ENCODE measurements at regions not wholly inside any gene's neighbourhood (a gene's known extent, or its start where the extent isn't known, plus 50 kb on each side); places are given as distances from the start of the nearest gene placed in this dataset.

GRCh38 chr4:158341896-158342295 lies 131.6 kb downstream of the TMEM144 start:
- Mint-ChIP-seq H3K27ac (ENCODE audit: unreplicated experiment) (no peak overlapping the region), H3K4me3 (ENCODE audit: unreplicated experiment) (no peak overlapping the region), H3K4me1 (ENCODE audit: low read depth, unreplicated experiment) (no peaks in the 10 kb centered on the region), H3K27me3 (ENCODE audit: low read depth, unreplicated experiment) (no peaks in the 10 kb centered on the region), H3K9me3 (ENCODE audit: unreplicated experiment) (no peaks in the 10 kb centered on the region), H3K36me3 (ENCODE audit: low read depth, unreplicated experiment) (no peaks in the 10 kb centered on the region)
- FAIRE-seq = no peak
- no peak overlapping the region for H3K4me2 ChIP-seq (ENCODE audit: low read length)
- no peaks in the 10 kb centered on the region for H3K79me2 ChIP-seq (ENCODE audit: insufficient read depth, low read length)
- no peaks in the 10 kb centered on the region for H3K36me3 ChIP-seq (ENCODE audit: insufficient read depth, low read length)
- no peaks in the 10 kb centered on the region for H3K9me3 ChIP-seq (ENCODE audit: insufficient read depth, low read depth, low read length)
- H3K4me3 ChIP-seq (ENCODE audit: insufficient read depth, low read depth, low read length) = no peak overlapping the region
- H3K9ac ChIP-seq (ENCODE audit: low read length) = no peak overlapping the region
- TF ChIP-seq, protein P1, sequence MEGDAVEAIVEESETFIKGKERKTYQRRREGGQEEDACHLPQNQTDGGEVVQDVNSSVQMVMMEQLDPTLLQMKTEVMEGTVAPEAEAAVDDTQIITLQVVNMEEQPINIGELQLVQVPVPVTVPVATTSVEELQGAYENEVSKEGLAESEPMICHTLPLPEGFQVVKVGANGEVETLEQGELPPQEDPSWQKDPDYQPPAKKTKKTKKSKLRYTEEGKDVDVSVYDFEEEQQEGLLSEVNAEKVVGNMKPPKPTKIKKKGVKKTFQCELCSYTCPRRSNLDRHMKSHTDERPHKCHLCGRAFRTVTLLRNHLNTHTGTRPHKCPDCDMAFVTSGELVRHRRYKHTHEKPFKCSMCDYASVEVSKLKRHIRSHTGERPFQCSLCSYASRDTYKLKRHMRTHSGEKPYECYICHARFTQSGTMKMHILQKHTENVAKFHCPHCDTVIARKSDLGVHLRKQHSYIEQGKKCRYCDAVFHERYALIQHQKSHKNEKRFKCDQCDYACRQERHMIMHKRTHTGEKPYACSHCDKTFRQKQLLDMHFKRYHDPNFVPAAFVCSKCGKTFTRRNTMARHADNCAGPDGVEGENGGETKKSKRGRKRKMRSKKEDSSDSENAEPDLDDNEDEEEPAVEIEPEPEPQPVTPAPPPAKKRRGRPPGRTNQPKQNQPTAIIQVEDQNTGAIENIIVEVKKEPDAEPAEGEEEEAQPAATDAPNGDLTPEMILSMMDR (IDR thresholded peaks at IDR 0.05; ENCODE audit: insufficient read depth, low read depth, low read length) = no peak
- TF ChIP-seq EZH2 (IDR thresholded peaks at IDR 0.05; ENCODE audit: insufficient read depth, low read length) = no peak
- no peak overlapping the region for H2AFZ ChIP-seq (ENCODE audit: low read depth, low read length)
- H4K20me1 ChIP-seq (ENCODE audit: insufficient read depth, low read length) = no peaks in the 10 kb centered on the region
- no peak for DNase-seq (ENCODE audit: low read depth)
- no peaks in the 10 kb centered on the region for H3K27me3 ChIP-seq (ENCODE audit: insufficient read depth, low read length)
- no peak overlapping the region for H3K27ac ChIP-seq (ENCODE audit: low read depth, low read length)
- no peaks in the 10 kb centered on the region for H3K4me1 ChIP-seq (ENCODE audit: insufficient read depth, low read length)

DNA sequence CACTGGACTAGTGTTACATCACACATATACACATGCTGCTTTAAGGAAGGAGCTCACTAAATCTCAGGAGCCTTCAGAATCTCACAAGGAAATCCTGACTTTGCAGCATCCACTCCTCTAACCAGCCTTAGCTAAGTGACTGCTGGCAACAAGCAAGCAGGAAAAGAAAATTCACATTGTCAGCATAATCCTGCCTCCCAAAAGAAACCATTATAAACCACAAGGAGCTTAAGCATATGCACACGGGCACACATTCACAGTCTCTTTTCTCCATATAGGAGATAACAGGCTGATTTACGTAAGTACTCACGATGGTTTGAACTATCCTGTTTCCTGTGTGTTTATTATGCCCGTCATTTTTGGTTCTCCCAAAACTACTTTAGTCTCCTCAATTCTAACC lies 136.3 kb downstream of the TMEM144 start:
- DNase-seq (ENCODE audit: low read depth) = no peak
- no peak overlapping the region for H3K9ac ChIP-seq (ENCODE audit: low read length)
- no peak overlapping the region for H3K4me3 ChIP-seq (ENCODE audit: insufficient read depth, low read depth, low read length)
- peaks cover 2% of the 10 kb centered on the region for H3K9me3 ChIP-seq (ENCODE audit: insufficient read depth, low read depth, low read length)
- Mint-ChIP-seq H3K4me3 (ENCODE audit: unreplicated experiment) (no peak overlapping the region), H3K27me3 (ENCODE audit: low read depth, unreplicated experiment) (no peaks in the 10 kb centered on the region), H3K9me3 (ENCODE audit: unreplicated experiment) (no peaks in the 10 kb centered on the region), H3K27ac (ENCODE audit: unreplicated experiment) (no peak overlapping the region), H3K36me3 (ENCODE audit: low read depth, unreplicated experiment) (no peaks in the 10 kb centered on the region), H3K4me1 (ENCODE audit: low read depth, unreplicated experiment) (no peaks in the 10 kb centered on the region)
- FAIRE-seq = no peak
- H2AFZ ChIP-seq (ENCODE audit: low read depth, low read length) = no peak overlapping the region
- H3K4me2 ChIP-seq (ENCODE audit: low read length) = no peak overlapping the region
- no peak for TF ChIP-seq EZH2 (IDR thresholded peaks at IDR 0.05; ENCODE audit: insufficient read depth, low read length)
- TF ChIP-seq, protein P1 (IDR thresholded peaks at IDR 0.05; ENCODE audit: insufficient read depth, low read depth, low read length) = no peak
- no peaks in the 10 kb centered on the region for H4K20me1 ChIP-seq (ENCODE audit: insufficient read depth, low read length)
- H3K79me2 ChIP-seq (ENCODE audit: insufficient read depth, low read length) = no peaks in the 10 kb centered on the region
- H3K27me3 ChIP-seq (ENCODE audit: insufficient read depth, low read length) = no peaks in the 10 kb centered on the region
- no peaks in the 10 kb centered on the region for H3K4me1 ChIP-seq (ENCODE audit: insufficient read depth, low read length)
- no peak overlapping the region for H3K27ac ChIP-seq (ENCODE audit: low read depth, low read length)
- H3K36me3 ChIP-seq (ENCODE audit: insufficient read depth, low read length) = no peaks in the 10 kb centered on the region

DNA sequence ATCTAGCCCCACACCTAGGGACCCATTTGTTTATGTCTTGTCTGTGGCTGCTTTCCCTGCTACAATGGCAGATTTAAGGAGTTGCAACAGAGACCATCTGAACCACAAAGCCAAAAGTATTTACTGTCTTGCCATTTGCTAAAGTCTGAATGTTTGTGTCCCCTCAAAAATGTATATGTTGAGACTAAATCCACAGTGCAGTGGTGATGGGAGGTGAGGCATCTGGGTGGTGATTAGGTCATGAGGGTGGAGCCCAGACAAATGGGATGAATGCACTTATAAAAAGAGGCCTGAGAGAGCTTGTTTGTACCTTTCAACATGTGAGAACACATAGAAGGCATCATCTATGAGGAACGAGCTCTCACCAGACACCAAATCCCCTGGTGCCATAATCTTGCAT lies 137.3 kb downstream of the TMEM144 start:
- TF ChIP-seq, protein P1 (IDR thresholded peaks at IDR 0.05; ENCODE audit: insufficient read depth, low read depth, low read length) = no peak
- TF ChIP-seq EZH2 (IDR thresholded peaks at IDR 0.05; ENCODE audit: insufficient read depth, low read length) = no peak
- no peaks in the 10 kb centered on the region for H3K79me2 ChIP-seq (ENCODE audit: insufficient read depth, low read length)
- no peak for DNase-seq (ENCODE audit: low read depth)
- Mint-ChIP-seq H3K27ac (ENCODE audit: unreplicated experiment) (no peak overlapping the region), H3K27me3 (ENCODE audit: low read depth, unreplicated experiment) (no peaks in the 10 kb centered on the region), H3K9me3 (ENCODE audit: unreplicated experiment) (no peaks in the 10 kb centered on the region), H3K36me3 (ENCODE audit: low read depth, unreplicated experiment) (no peaks in the 10 kb centered on the region), H3K4me1 (ENCODE audit: low read depth, unreplicated experiment) (no peaks in the 10 kb centered on the region), H3K4me3 (ENCODE audit: unreplicated experiment) (no peak overlapping the region)
- FAIRE-seq = no peak
- H3K27me3 ChIP-seq (ENCODE audit: insufficient read depth, low read length) = no peaks in the 10 kb centered on the region
- no peak overlapping the region for H3K4me3 ChIP-seq (ENCODE audit: insufficient read depth, low read depth, low read length)
- no peaks in the 10 kb centered on the region for H4K20me1 ChIP-seq (ENCODE audit: insufficient read depth, low read length)
- H3K4me1 ChIP-seq (ENCODE audit: insufficient read depth, low read length) = no peaks in the 10 kb centered on the region
- H3K9ac ChIP-seq (ENCODE audit: low read length) = no peak overlapping the region
- H3K27ac ChIP-seq (ENCODE audit: low read depth, low read length) = no peak overlapping the region
- no peak overlapping the region for H3K4me2 ChIP-seq (ENCODE audit: low read length)
- H3K36me3 ChIP-seq (ENCODE audit: insufficient read depth, low read length) = no peaks in the 10 kb centered on the region
- H3K9me3 ChIP-seq (ENCODE audit: insufficient read depth, low read depth, low read length) = peaks cover 2% of the 10 kb centered on the region
- no peak overlapping the region for H2AFZ ChIP-seq (ENCODE audit: low read depth, low read length)

All from astrocyte (in vitro differentiated cells and primary cell).